HEK293T (cell line): ENCODE measurements at regions not wholly inside any gene's neighbourhood (a gene's known extent, or its start where the extent isn't known, plus 50 kb on each side); places are given as distances from the start of the nearest gene placed in this dataset.

ENCODE experiments used
- ARNT ChIP-seq: fragments of 450-650 bp; IDR thresholded peaks from 2 replicates; pipeline ENCODE4 v1.6.1; 2017; ENCODE audit warnings: mild to moderate bottlenecking
- ELF4 ChIP-seq: fragments of 450-650 bp; IDR thresholded peaks from 2 replicates; pipeline ENCODE4 v1.6.1; 2017; ENCODE audit warnings: antibody characterized with exemption

GRCh38 chr1:233523047-233523446 is 90.9 kb upstream of the KCNK1 start:
- TF ChIP-seq ARNT: no peak
- no peak for TF ChIP-seq ELF4
